Left cardiac atrium (tissue), 4 donors: ENCODE measurements at regions not wholly inside any gene's neighbourhood (a gene's known extent, or its start where the extent isn't known, plus 50 kb on each side); places are given as distances from the start of the nearest gene placed in this dataset.
A peak's percentile ranks its signal among the peaks of the same experiment; 100 is the strongest.
"Not testable (repeated sequence)": the region's sequence is repeated elsewhere in the genome, so short reads cannot be mapped to it uniquely, and the experiment has no call there.

ENCODE experiments used
- ATAC-seq, 2 donors: fragments of 200-7000 bp; cut with Tn5 transposase; one replicate each; pipeline ENCODE4 v1.9.1; 2020; ENCODE audit warnings: mild to moderate bottlenecking in 2 of 2, moderate library complexity in 2 of 2
- DNase-seq: peaks from one replicate; pipeline ENCODE4 v3.0.0-alpha.2; 2020
- intact Hi-C, 2 donors: fragments of 100-400 bp; cut with DNase I; formaldehyde crosslinking; loops; one replicate each; pipeline versions ENCODE4 v1.14.1 to v1.15.1; 2022 to 2023
- donor health status: DM: no; HTN: yes; CAD: no.
- donor health status: DM: no; HTN: yes; CAD: no; lungs with severe emphysema.
- donor health status: DM: yes; HTN: yes; CAD: no.
- donor health status: Dilated cardiomyopathy.

GRCh38 chr13:23947893-23948292, 50.6 kb upstream of the C1QTNF9B start:
- ATAC-seq = no peak
- intact Hi-C loops = no loop called here

GRCh38 chr13:23949200-23949599, 51.9 kb upstream of the C1QTNF9B start:
- ATAC-seq = no peak
- intact Hi-C loops = no loop called here
- no peak for DNase-seq

More at GRCh38 chr13:23947893-23948292, 50.6 kb upstream of the C1QTNF9B start:
- no peak for DNase-seq

DNA sequence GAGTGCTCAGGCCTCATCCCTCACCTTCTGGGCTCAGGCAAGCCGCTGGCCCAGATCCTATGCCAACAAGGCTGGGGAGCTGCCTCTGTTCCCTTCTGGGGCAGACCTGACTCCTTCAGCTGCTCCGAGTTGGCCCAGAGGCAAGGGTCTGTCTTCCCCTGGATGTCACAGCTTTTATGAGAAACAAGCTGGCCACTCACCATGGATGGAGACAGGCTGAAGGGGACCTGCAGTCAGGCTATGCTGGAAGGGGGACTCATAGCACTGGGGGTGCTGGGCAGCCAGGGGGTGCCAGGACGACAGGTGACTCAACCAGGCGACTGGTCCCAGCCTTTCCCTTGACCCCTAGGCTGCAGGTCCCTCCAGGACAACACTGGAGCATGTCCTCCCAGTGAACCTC, 52.4 kb upstream of the C1QTNF9B start:
- DNase-seq = no peak
- intact Hi-C loops = no loop called here
- no peak for ATAC-seq

GRCh38 chr13:23950736-23951510, 53.6 kb upstream of the C1QTNF9B start:
- ATAC-seq (no peak), DNase-seq (no peak)
- intact Hi-C loops = no loop called here

DNA sequence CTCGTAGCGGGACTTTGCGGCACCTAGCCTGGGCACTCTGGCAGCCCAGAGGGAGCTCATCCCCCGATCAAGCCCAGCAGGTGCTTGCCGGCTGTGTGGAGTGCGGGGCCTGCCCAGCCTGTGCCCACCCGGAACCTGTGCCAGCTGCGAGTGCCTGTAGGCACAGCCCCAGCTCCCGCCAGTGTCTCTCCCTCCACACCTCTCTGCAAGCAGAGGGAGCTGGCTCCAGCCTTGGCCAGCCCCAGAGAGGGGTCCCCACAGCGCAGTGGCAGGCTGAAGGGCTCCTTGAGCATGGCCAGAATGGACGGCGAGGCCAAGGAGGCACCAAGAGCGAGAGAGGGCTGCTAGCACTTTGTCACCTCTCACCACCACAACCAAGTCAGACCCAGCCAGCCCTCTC, 55.5 kb upstream of the C1QTNF9B start:
- no peak for ATAC-seq
- intact Hi-C loops = no loop called here
- no peak for DNase-seq

GRCh38 chr13:23953860-23954512, 56.7 kb upstream of the C1QTNF9B start:
- DNase-seq = no peak
- intact Hi-C loops = no loop called here
- ATAC-seq = no peak

DNA sequence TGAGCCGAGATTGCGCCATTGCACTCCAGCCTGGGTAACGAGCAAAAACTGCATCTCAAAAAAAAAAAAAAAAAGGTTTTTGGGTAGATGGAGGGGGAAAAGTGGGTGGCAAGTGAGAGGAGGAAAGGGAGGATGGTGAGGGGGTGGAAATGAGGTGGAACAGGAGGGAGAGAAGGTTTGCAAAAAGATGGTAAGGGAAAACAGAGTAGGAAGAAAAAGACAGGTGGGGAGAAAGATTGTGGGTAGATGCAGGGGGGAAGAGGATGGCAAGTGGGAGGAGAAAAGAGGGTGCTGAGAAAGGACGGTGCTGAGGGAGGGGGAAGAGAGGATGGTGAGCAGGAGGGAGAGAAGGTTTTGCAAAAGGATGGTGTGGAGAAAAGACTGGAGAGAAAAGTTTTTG, 57.8 kb upstream of the C1QTNF9B start:
- DNase-seq = no peak
- intact Hi-C loops = no loop called here
- no peak for ATAC-seq

- intact Hi-C loops = no loop called here
- DNase-seq (no peak), ATAC-seq (peak in 1 of 2 donors; percentile 71)
Observed at GRCh38 chr13:23956106-23956505, 58.8 kb upstream of the C1QTNF9B start.

GRCh38 chr13:23957981-23958380, 60.7 kb upstream of the C1QTNF9B start:
- intact Hi-C loops = no loop called here
- DNase-seq = no peak
- no peak for ATAC-seq

DNA sequence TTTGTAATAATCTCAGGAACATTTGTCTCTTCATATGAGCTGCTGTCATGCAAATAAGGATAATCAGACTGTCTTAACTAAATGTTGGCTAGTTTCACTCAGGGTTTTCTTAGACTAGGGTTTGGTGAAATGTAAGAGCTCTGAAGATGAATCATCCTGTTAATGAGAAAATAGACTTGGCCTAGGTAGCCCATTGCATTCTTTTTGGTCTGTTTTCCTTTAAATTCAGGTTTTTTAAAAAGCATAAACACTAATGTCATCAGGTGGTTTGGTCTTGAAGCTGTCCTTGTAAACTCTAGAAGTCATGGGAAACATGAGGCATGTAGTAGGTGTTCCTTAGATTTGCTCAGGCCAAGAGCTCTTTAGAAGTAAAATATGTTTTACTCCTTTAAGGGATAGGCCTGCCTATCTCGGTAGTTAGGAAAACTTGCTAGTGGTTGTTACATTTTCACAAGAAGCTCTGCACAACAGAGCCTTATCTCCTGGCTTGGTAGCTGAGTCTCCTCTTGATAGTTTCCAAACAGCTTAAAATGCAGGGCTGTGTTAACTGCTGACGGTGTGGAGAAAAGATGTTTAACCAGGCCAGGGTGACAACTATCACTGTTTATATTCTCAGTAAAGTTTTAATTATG, 62.0 kb upstream of the C1QTNF9B start:
- DNase-seq (no peak), ATAC-seq (peak; percentile 55 to 74)
- intact Hi-C loops = no loop called here

- DNase-seq (no peak), ATAC-seq (peak in 1 of 2 donors; percentile 46)
- intact Hi-C loops = no loop called here
Observed at GRCh38 chr13:23960566-23961156, 63.4 kb upstream of the C1QTNF9B start.

- intact Hi-C loops = no loop called here
- ATAC-seq (no peak), DNase-seq (no peak)
Observed at GRCh38 chr13:23963184-23963931, 66.1 kb upstream of the C1QTNF9B start.

- ATAC-seq = no peak
- intact Hi-C loops = no loop called here
- DNase-seq = no peak
Observed at GRCh38 chr13:23963947-23964346, 66.6 kb upstream of the C1QTNF9B start.

- intact Hi-C loops = no loop called here
- DNase-seq = no peak
- peak; percentile 34 to 60 for ATAC-seq
Observed at GRCh38 chr13:23965346-23965745, 68.0 kb upstream of the C1QTNF9B start.

DNA sequence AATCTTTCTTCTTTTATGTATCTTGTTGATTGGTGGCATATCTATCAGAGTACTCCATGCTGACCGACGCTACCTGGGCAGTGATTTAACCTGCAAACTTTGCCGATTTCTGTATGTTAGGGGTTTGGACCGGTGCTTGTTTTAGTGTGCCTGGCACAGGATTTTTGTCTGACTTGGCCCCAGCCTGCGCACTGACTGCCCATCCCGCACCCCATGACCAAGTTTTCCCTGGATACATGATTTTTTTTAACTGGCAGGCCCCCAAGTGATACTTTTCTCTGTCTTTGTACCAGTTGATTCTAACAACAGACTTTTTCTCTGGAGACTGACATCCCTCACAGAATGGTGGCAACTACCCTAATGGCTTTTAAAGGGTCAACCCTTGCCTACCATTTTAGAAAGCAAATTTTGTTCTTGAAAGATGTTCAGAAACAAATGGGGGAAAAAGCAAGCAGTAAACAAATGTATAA, 69.0 kb upstream of the C1QTNF9B start:
- intact Hi-C loops = no loop called here

DNA sequence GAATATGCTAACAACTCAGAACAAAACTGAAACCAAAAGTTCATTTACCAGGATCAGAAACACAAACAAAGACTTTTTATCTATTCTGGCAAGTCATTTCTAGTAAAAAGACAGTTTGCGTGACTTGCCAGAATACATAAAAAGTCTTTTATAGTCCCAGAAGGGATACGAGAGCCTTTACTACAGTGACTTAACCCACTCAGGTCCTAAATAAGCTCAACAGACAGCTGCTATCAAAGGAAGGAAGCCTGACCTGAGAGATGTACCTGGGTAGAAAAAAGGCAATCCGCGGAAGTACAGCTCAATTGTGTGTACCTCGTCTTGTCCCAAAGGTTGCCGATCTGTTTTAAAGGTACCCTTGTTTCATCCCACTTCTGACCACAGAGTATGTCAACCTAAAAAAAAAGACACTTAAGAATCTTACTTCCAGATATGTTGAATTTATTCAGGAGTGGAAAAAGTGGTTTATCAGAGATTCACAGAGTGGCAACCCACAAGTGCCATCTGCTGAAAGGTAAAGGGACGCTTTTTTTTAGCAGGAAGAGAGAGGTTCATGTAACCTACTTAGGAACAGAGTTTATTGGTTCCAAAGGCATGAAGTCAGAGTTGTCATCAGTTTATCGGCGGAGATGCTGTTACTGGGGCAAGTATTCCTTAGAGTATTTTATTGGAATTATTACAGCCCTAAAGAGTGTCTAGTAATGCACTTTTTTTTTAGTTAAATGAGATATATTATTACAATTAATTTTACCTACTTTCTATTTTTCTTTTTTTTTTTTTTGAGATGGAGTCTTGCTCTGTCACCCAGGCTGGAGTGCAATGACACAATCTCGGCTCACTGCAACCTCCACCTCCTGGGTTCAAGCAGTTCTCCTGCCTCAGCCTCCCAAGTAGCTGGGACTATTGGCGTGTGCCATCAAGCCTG, 69.7 kb upstream of the C1QTNF9B start:
- no peak for DNase-seq
- intact Hi-C loops = no loop called here
- ATAC-seq = no peak

More for the DNA sequence above, 69.0 kb upstream of the C1QTNF9B start:
- no peak for ATAC-seq
- DNase-seq = no peak

- DNase-seq, ATAC-seq, intact Hi-C loops: not testable (repeated sequence)
Observed at GRCh38 chr13:23967792-23968191, 70.5 kb upstream of the C1QTNF9B start.

GRCh38 chr13:23969647-23970046, 72.3 kb upstream of the C1QTNF9B start:
- intact Hi-C loops = no loop called here
- no peak for DNase-seq
- ATAC-seq = peak in 1 of 2 donors; percentile 43
